Mesendoderm (in vitro differentiated cells): ENCODE measurements at regions not wholly inside any gene's neighbourhood (a gene's known extent, or its start where the extent isn't known, plus 50 kb on each side); places are given as distances from the start of the nearest gene placed in this dataset.
A peak's percentile ranks its signal among the peaks of the same experiment; 100 is the strongest.

Experiments
- DNase-seq: peaks from one replicate; pipeline ENCODE4 v3.0.0; 2013
- H2AK5ac ChIP-seq: 2 replicates; pipeline ENCODE4 v1.6.1; 2013; ENCODE audit warnings: low read length, inconsistent platforms
- H2BK120ac ChIP-seq: 2 replicates; pipeline ENCODE4 v1.6.1; 2013; ENCODE audit warnings: low read depth, mild to moderate bottlenecking, low read length, moderate library complexity, mixed read lengths
- H2BK15ac ChIP-seq: replicated peaks from 2 replicates; pipeline ENCODE4 v1.6.1; 2013; ENCODE audit warnings: low read depth, mild to moderate bottlenecking, moderate library complexity
- H2BK5ac ChIP-seq: 2 replicates; pipeline ENCODE4 v1.6.1; 2013; ENCODE audit warnings: low read length, inconsistent platforms
- H3K18ac ChIP-seq: 2 replicates; pipeline ENCODE4 v1.6.1; 2013; ENCODE audit warnings: mild to moderate bottlenecking, low read length, mixed read lengths
- H3K23ac ChIP-seq: one replicate; pipeline ENCODE4 v1.6.1; 2013; ENCODE audit warnings: low read length
- H3K27ac ChIP-seq: 2 replicates; pipeline ENCODE4 v1.5.1; 2013; ENCODE audit warnings: low read depth, mild to moderate bottlenecking, inconsistent platforms, low read length, moderate library complexity
- H3K27me3 ChIP-seq: 2 replicates; pipeline ENCODE4 v1.6.1; 2013; ENCODE audit warnings: low read length, control low read depth, mild to moderate bottlenecking, inconsistent platforms; ENCODE audit not compliant: insufficient read depth, poor library complexity
- H3K36me3 ChIP-seq: 2 replicates; pipeline ENCODE4 v1.6.1; 2013; ENCODE audit warnings: low read length, inconsistent platforms; ENCODE audit not compliant: control insufficient read depth, insufficient read depth
- H3K4ac ChIP-seq: one replicate; pipeline ENCODE4 v1.6.1; 2013; ENCODE audit warnings: low read depth, mild to moderate bottlenecking, low read length, moderate library complexity
- H3K4me1 ChIP-seq: 2 replicates; pipeline ENCODE4 v1.6.1; 2013; ENCODE audit warnings: low read depth, low read length, inconsistent platforms; ENCODE audit not compliant: control insufficient read depth
- H3K4me2 ChIP-seq: 2 replicates; pipeline ENCODE4 v1.6.1; 2013; ENCODE audit warnings: low read length
- H3K4me3 ChIP-seq: 2 replicates; pipeline ENCODE4 v1.5.1; 2013; ENCODE audit warnings: mild to moderate bottlenecking, low read length
- H3K56ac ChIP-seq: one replicate; pipeline ENCODE4 v1.6.1; 2013; ENCODE audit warnings: low read length
- H3K79me1 ChIP-seq: 2 replicates; pipeline ENCODE4 v1.6.1; 2013; ENCODE audit warnings: low read length, inconsistent platforms
- H3K79me2 ChIP-seq: 2 replicates; pipeline ENCODE4 v1.6.1; 2013; ENCODE audit warnings: mild to moderate bottlenecking, low read length; ENCODE audit not compliant: control insufficient read depth, insufficient read depth
- H3K9ac ChIP-seq: 2 replicates; pipeline ENCODE4 v1.6.1; 2013; ENCODE audit warnings: low read length, inconsistent platforms
- H4K5ac ChIP-seq: one replicate; pipeline ENCODE4 v1.6.1; 2013; ENCODE audit warnings: low read length
- H4K8ac ChIP-seq: one replicate; pipeline ENCODE4 v1.6.1; 2013; ENCODE audit warnings: low read depth, mild to moderate bottlenecking, control low read depth, low read length, moderate library complexity
- WGBS: extraction: QIAGEN DNeasy Blood & Tissue Kit; methylation state at CpG from one replicate; pipeline ENCODE4 v1.1.7; 2013; ENCODE audit warnings: low lambda C conversion rate, missing lambda C conversion rate; ENCODE audit not compliant: insufficient coverage; ENCODE audit errors: extremely low coverage; 5-methylcytosine and 5-hydroxymethylcytosine counted together

DNA sequence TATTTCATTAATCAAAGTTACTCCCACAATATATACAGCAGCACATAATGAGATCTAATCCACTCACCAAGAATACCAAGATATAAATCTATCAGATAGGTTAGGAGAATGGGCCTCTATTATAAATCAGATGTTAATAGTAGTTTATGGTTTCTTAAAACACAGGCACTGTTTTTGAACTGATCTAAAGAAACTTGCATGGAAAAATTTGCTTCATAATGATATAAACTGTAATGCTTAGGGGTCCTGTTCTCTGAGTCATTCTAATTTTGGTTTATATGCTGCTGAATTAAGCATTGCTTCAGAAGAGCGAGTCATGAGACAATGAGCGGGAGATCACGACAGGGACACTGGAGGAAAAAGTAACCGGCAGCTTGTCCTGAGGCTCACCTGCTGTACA lies 113.3 kb upstream of the OTUD4 start:
- Histone ChIP-seq H2BK120ac (no peak overlapping the region), H3K18ac (no peak overlapping the region), H2AK5ac (no peak overlapping the region), H2BK15ac (no peak overlapping the region), H3K4me2 (no peak overlapping the region), H4K8ac (no peak overlapping the region), H4K5ac (no peak overlapping the region), H3K79me2 (no peaks in the 10 kb centered on the region), H3K79me1 (no peaks in the 10 kb centered on the region), H3K36me3 (no peaks in the 10 kb centered on the region), H3K4me3 (no peak overlapping the region), H3K27ac (no peak overlapping the region), H3K4me1 (no peaks in the 10 kb centered on the region), H3K4ac (no peak overlapping the region), H3K27me3 (no peaks in the 10 kb centered on the region), H2BK5ac (no peak overlapping the region), H3K23ac (no peak overlapping the region), H3K9ac (no peak overlapping the region), H3K56ac (no peak overlapping the region)
- no peak for DNase-seq
- no CpG with 5 or more reads among the region's 4 CpGs for WGBS

DNA sequence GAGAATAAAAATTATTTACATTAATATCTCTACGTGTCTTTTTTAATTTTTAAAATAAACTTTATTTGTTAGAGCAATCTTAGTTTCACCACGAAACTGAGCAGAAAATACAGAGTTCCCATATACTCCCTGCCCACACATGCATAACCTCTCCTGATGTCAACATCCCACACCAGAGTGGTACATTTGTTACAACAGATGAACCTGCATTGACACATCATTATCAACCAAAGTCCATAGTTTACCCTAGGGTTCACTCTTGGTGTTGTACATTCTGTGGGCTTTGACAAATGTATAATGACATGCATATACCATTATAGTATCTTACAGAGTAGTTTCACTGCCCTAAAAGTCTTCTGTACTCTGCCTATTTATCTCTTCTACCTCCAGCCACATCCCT lies 110.6 kb upstream of the OTUD4 start:
- Histone ChIP-seq H3K4me2 (no peak overlapping the region), H3K4me3 (no peak overlapping the region), H2BK5ac (no peak overlapping the region), H3K27ac (no peak overlapping the region), H2BK15ac (no peak overlapping the region), H2AK5ac (no peak overlapping the region), H3K27me3 (no peaks in the 10 kb centered on the region), H4K8ac (no peak overlapping the region), H3K9ac (no peak overlapping the region), H3K18ac (no peak overlapping the region), H3K79me2 (no peaks in the 10 kb centered on the region), H2BK120ac (no peak overlapping the region), H3K4ac (no peak overlapping the region), H3K79me1 (no peaks in the 10 kb centered on the region), H4K5ac (no peak overlapping the region), H3K36me3 (no peaks in the 10 kb centered on the region), H3K23ac (no peak overlapping the region), H3K56ac (no peak overlapping the region), H3K4me1 (no peaks in the 10 kb centered on the region)
- no CpG with 5 or more reads among the region's 2 CpGs for WGBS
- DNase-seq = no peak

DNA sequence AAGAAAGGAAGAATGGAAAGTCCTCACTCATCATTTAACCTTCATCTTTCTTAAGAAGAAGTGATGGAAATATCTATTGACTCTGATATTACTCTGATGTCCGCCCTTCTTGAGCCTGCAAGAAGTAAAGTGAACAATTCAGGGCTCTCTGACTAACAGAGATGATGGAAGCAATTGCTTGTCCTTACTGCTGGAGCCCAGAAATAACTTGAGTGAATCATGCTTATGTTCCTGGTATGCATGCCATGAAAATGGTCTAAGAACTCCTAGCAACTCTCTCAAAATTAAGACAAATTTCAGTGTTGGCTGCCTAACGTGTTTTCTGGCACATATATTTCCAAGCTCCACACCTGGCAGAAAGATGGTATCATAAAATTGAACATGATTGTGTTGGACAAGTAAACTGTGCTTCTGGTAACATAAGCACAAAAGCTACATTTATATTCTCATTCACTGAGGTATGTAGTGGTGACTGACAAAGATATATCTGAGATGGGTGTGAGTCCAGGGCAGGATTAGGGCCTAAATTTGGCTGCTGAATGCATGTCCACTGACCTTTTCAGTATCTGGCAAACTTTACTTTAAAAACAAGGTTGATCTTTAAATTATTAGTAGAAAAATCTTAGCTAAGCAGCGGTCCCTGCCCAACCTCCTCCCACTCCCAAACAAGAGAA lies 109.2 kb upstream of the OTUD4 start:
- Histone ChIP-seq H4K8ac (no peak overlapping the region), H3K4me3 (no peak overlapping the region), H3K4ac (no peak overlapping the region), H3K27me3 (no peaks in the 10 kb centered on the region), H3K36me3 (no peaks in the 10 kb centered on the region), H3K23ac (no peak overlapping the region), H3K4me2 (no peak overlapping the region), H2AK5ac (no peak overlapping the region), H3K4me1 (no peaks in the 10 kb centered on the region), H2BK5ac (no peak overlapping the region), H3K27ac (no peak overlapping the region), H2BK120ac (no peak overlapping the region), H3K18ac (no peak overlapping the region), H3K9ac (no peak overlapping the region), H3K79me1 (no peaks in the 10 kb centered on the region), H3K56ac (no peak overlapping the region), H4K5ac (no peak overlapping the region), H3K79me2 (no peaks in the 10 kb centered on the region), H2BK15ac (no peak overlapping the region)
- WGBS = no CpG with 5 or more reads among the region's 3 CpGs
- no peak for DNase-seq

- Histone ChIP-seq H3K27me3 (no peaks in the 10 kb centered on the region), H3K18ac (no peak overlapping the region), H3K4me2 (no peak overlapping the region), H3K4me1 (no peaks in the 10 kb centered on the region), H3K23ac (no peak overlapping the region), H3K4ac (no peak overlapping the region), H3K9ac (no peak overlapping the region), H3K36me3 (no peaks in the 10 kb centered on the region), H2AK5ac (no peak overlapping the region), H3K79me1 (no peaks in the 10 kb centered on the region), H4K5ac (no peak overlapping the region), H2BK15ac (no peak overlapping the region), H3K79me2 (no peaks in the 10 kb centered on the region), H2BK120ac (no peak overlapping the region), H4K8ac (no peak overlapping the region), H3K27ac (no peak overlapping the region), H3K4me3 (no peak overlapping the region), H3K56ac (no peak overlapping the region), H2BK5ac (no peak overlapping the region)
- no peak for DNase-seq
- WGBS = no CpG with 5 or more reads among the region's 1 CpG
Measured at GRCh38 chr4:145287351-145287750, 107.0 kb upstream of the OTUD4 start.

- no peak overlapping the region for H3K9ac ChIP-seq
- DNase-seq = no peak
Measured at GRCh38 chr4:145285928-145286327, 105.5 kb upstream of the OTUD4 start.

GRCh38 chr4:145283909-145284308 lies 103.5 kb upstream of the OTUD4 start:
- no peak overlapping the region for H3K56ac ChIP-seq
- no peak overlapping the region for H4K8ac ChIP-seq
- no peak overlapping the region for H2BK15ac ChIP-seq
- no CpG with 5 or more reads among the region's 2 CpGs for WGBS
- H3K79me2 ChIP-seq = no peaks in the 10 kb centered on the region
- no peak overlapping the region for H3K4ac ChIP-seq
- H3K36me3 ChIP-seq = no peaks in the 10 kb centered on the region
- H2BK5ac ChIP-seq = no peak overlapping the region
- H2BK120ac ChIP-seq = no peak overlapping the region
- H3K27me3 ChIP-seq = no peaks in the 10 kb centered on the region
- H3K79me1 ChIP-seq = no peaks in the 10 kb centered on the region
- H3K4me2 ChIP-seq = no peak overlapping the region
- no peak overlapping the region for H3K18ac ChIP-seq
- no peak overlapping the region for H3K23ac ChIP-seq
- DNase-seq = peak; percentile 4
- H3K4me3 ChIP-seq = no peak overlapping the region
- H3K9ac ChIP-seq = no peak overlapping the region
- H4K5ac ChIP-seq = no peak overlapping the region
- no peak overlapping the region for H2AK5ac ChIP-seq
- no peak overlapping the region for H3K27ac ChIP-seq
- no peaks in the 10 kb centered on the region for H3K4me1 ChIP-seq

More at GRCh38 chr4:145285928-145286327, 105.5 kb upstream of the OTUD4 start:
- Histone ChIP-seq H4K5ac (no peak overlapping the region), H3K23ac (no peak overlapping the region), H3K4me1 (no peaks in the 10 kb centered on the region), H3K4ac (no peak overlapping the region), H3K79me2 (no peaks in the 10 kb centered on the region), H3K18ac (no peak overlapping the region), H3K27ac (no peak overlapping the region), H3K4me2 (no peak overlapping the region), H3K4me3 (no peak overlapping the region), H3K56ac (no peak overlapping the region), H3K36me3 (no peaks in the 10 kb centered on the region), H3K27me3 (no peaks in the 10 kb centered on the region), H4K8ac (no peak overlapping the region), H2AK5ac (no peak overlapping the region), H2BK5ac (no peak overlapping the region), H3K79me1 (no peaks in the 10 kb centered on the region), H2BK15ac (no peak overlapping the region), H2BK120ac (no peak overlapping the region)
